CD4-positive, alpha-beta T cell treated with Interleukin-6 for 4 hours (primary cell): ENCODE measurements at regions not wholly inside any gene's neighbourhood (a gene's known extent, or its start where the extent isn't known, plus 50 kb on each side); places are given as distances from the start of the nearest gene placed in this dataset.

Experiments
- DNase-seq: peaks from one replicate; pipeline ENCODE4 v3.0.0-alpha.2; 2020; ENCODE audit warnings: mixed read lengths

DNA sequence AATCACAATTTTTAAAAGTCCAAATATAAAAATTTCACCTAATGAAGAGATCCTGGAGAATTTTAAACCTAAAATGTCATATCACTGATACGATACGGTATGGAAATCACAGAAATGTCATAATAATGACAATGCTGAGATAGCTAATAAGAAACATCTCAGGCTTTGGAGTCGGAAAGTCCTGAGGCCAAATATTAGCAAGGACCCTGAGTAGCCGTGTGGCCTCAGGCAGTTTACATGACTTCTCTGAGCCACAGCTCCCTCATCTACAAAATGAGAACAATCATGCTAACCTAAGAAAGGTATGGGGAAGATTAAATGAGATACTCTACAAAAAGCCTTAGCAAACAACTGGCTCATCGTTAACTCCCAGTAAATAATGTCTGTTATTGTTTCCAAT is 100.9 kb upstream of the NEBL start:
- no peak for DNase-seq

DNA sequence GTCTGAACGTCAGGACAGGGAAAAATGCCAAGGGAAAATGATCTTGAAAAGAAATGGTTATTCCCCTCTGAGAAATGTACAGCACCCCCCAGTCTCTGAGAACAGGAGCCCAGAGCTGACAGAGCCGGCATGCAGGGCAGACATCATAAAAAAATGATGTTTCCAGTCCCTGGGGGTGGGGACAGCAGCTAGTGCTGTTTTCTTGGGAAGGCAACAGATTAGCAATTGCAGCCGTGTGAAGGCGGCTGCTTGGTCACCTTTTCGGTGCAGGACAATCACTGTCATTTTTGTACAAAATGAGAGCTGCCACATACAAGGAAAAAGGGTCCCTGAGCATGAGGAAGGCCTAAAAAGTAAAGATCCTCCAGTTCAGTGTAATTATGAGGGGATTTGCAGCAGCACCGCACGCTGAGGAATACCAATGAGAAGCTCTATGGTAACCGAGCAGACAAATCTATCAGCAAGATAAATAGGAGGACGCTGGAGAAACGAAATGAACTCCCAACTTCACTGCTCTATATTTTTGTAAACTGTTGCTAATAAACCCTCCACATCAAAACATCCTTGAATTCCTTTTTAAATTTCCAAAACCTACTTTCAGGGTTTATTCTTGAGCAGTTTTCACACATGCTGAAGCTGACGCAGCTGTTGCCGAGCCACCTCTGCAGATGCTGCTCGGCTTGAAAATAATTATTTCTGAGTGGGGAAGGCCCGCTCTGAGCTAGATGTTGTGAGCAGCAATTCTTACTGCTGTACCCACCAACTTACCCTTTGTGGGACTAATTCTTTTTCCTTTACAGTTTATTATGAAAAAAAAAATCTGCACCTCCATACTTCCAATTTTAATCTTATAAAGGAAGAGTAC is 98.2 kb upstream of the NEBL start:
- DNase-seq: no peak

DNA sequence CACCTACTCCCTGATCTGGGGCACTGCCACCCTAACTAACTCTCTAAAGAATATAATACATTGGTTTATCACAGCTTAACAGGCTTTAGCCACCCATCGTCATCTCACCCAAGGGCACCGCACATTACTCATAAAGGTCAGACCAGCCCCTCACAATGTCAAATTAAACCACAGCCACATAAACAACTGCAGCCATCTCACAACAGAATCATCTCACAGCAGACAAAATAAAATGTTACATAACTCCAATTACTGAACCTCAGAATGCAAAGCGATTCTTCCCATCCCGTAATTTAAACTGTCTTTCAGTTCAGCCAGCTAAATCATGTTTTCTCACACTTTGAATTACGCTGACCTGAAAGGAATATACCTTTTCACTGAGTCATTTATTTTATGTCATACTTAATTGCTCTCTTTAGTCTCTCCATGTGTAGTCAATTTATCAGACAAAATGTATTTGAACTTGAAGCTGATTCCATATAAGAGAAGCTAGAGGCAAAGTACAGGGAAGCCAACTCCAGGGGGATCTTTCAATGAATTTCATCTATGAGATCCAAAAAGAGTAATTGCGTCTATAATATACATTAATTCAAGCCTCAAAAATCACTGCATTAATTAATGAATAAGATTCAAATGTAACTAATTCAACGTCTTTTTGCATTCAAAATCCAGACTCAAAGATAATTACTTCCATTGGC is 96.9 kb upstream of the NEBL start:
- DNase-seq: no peak

DNA sequence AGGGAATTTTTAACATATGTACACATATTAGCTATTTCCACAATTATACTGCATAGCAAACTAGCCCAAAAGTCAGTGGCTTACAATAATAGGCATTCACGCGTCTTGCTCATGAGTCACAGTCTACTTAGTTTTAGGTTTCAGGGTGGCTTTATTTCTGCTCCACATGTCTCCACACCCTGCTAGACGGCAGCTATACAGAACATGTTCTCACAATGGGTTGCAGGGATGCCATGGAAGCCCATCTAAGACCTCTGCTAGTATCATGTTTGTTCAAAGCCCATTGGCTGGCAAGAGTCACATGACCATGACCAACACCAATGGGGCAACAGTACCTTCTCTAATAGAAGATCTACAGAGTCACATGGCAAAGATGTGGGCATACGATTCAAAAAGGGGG is 96.3 kb upstream of the NEBL start:
- DNase-seq: no peak

DNA sequence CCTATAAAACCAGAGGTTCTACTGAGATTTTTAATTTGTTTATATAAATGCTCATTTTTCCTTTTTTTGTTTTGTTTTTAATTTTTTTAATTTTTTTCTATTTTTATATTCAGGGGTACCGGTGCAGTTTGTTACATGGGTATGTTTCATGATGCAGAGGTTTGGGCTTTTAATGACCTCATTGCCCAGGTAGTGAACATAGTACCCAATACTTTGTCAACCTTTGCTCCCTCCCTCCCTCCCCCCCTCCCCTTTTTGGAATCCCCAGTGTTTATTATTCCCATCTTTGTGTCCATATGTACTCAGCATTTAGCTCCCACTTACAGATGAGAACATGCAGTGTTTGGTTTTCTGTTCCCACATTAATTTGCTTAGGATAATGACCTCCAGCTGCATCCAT is 94.4 kb upstream of the NEBL start:
- DNase-seq: no peak

DNA sequence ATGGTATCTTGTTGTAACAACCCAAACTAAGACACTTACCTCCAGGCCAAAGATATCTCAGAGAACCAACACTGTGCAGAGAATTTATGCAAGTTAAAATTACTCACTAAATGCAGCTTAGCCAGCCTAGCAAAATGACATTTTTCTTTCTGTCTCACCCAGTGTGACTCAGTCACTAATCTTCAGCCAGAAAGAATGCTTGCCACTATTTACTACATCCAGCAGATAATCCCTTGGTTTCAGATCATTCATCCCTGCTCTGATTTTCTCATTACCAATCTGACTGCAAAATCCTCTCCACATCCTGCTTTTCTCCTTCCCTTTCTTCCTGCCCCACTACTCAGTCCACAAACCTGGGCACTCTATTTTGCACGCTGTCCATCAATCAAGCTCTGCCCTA is 93.5 kb upstream of the NEBL start:
- DNase-seq: no peak

DNA sequence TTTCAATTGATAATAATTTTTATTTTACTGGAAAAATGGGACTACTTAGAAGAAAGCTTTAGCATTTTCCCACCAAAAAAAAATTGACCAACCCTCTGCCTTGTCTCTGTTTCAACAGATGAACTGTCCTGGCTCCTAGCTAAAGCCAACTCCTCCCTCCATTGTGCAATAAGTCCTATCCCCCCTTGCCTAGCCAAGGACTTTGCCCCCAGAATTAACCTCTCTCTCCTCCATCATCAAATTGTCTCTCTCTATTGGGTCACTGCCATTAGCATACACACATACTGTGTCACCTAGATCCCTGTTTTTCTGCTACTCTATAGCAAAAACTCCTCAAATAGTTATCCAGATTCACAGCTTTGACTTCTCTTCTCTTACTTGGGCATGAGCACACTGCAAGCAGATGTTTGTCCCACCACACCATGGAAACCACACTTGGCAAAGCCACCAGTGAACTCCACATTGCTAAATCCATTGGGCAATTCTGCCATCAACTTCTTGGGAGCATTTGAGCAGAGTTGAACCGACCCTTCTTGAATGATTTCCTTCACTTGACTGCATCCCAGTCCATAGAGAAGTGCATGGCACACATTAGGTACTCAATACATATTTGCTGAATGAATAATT is 91.4 kb upstream of the NEBL start:
- DNase-seq: no peak

DNA sequence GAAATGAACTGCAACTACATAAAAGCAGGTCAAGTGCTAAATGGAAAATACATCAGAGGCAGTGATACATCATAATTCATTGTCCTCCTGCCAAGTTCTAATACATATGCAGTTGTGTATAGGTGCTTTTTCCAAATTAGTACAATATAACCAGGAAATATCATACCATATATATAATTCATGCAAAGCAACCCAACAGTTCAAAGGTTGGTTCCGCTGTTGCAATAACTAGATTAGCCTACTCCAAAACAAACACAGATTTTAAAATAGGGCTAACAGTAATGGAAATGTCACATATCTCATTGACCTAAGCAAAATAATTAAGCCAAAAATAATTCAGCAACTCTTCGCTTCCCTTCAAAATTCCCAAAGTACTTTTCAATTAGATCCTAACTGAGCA is 88.9 kb upstream of the NEBL start:
- no peak for DNase-seq

DNA sequence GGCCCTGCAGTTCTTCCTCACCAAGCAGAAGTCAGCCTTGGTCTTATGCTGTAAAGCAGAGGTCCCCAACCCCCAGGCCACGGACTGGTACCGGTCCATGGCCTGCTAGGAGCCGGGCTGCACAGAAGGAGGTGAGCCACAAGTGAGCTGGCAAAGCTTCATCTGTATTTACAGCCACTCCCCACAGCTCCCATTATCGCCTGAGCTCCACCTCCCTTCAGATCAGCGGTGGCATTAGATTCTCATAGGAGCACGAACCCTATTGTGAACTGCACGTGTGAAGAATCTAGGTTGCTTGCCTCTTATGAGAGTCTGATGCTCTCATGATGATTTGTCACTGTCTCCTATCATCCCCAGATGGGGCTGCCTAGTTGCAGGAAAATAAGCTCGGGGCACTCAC is 87.6 kb upstream of the NEBL start:
- DNase-seq: no peak

DNA sequence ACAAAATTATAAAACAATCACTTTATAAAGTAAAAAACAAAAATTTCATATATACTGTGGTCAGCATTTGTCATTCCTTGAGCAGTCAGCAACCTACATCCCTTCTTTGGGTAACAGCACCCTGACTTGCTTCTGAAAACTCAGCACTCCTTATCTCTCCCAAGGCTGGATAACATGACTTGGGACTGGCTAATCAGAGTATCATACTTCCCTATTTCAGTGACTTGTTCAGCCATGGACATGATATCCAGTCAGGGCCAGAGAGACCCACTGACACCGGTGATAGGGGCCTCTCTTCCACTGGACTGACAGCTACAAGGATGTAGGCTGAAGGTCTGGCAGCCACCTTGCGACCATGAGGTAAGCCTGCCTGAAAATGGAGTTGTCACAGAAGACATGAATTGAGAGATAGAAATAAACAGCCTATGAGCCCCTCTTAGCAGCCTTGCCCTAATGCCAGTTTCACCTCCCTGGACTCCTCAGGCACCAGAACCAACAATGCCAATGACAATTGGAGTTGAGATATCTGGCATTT is 84.4 kb upstream of the NEBL start:
- no peak for DNase-seq

DNA sequence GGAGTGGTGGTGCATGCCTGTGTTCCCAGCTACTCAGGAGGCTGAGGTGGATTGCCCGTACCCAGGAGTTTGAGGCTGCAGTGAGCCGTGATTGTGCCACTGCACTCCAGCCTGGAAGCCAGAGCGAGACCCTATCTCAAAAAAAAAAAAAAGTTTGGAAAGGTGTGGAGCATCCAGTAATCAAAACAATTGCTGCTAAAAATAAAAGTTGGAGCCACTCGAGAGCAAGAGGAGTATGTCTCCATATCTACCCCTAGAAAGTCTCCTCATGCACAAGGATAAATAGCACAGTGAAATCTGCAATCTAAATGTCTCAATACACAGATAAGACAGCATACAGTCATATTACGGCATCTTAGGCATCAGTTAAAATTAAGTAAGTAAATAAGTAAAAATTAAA is 81.5 kb upstream of the NEBL start:
- no peak for DNase-seq

DNA sequence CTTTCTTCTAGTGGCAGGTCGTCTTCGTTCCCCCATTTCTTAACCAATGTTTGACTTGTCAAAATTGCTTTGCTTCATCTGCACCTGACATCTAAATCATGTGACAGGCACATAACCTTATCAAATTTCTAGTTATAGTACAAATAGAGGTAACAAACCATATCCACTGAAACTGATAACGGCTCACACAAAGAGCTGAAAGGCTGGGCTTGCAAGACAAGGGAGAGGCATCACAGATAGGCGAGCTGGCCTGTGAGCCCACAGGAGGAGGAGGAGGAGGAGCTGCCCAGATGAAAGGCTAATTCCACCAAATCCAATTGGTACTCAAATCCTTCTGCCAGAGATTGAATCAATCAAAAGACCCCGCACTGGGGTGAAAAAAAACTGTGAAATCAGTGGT is 80.2 kb upstream of the NEBL start:
- DNase-seq: no peak

DNA sequence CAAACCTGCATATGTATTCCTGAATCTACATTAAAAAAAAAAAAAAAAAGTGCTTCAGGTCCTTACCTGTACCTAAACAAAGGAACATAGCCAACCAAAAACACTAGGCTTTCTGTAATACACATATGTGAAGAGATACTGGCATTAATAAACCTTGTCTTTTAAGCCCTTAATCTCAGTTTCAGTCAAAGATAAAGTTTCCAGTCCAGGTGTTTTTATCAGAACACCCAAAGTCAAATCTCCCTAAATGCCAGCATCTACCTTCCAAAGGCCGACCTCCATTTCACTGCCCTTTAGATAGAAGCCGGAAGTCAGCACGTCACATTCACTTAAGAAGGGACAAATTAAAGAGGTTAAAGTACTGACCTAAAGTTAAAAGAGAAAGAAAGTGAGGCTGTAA is 79.8 kb upstream of the NEBL start:
- DNase-seq: no peak

DNA sequence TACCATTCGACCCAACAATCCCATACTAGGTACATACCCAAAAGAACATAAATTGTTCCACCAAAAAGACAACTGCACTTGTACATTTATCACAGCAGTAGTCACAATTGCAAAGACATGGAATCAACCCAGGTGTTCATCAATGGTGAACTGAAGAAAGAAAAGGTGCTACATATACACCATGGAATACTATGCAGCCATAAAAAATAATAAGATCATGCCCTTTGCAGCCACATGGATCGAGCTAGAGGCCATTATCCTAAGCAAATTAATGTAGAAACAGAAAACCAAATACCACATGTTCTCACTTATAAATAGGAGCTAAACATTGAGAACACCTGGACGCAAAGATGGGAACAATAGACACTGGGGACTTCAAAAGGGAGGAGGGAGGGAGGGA is 79.3 kb upstream of the NEBL start:
- no peak for DNase-seq

DNA sequence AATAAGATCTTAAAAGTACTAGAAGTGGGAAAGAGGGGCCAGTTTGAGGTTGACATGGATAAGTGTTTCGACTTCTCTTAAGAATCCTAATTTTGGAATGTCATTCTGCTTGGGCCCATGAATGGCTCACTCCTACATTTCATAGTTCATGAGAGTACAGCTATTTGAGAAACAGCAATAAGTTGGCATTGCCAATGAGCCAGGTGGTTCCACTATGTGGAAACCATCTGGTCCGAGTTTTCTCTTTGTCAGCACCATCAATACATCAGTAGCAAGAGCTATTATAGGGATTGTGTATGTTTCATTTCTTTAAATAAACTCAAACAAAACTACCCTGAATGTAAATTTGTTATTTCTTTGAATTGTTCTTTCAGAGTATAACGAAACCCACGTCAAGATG is 78.1 kb upstream of the NEBL start:
- no peak for DNase-seq

DNA sequence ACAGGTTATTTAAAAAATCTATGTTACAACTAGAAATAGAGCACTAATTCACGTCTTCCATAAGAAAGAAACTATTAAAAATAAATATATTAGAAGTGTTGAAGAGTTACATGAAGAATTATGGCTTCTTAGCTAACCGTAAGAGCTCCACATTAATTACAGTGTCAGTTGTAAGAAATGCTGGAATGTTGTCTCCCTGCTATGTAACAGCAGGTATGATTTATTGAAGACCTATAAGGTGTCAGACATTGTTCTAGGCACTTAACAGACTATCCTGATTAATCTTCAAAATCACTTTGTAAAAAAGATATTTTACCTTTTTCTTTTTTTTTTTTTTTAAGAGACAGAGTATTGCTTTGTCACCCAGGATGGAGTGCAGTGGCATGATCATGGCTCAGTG is 75.8 kb upstream of the NEBL start:
- DNase-seq: no peak

DNA sequence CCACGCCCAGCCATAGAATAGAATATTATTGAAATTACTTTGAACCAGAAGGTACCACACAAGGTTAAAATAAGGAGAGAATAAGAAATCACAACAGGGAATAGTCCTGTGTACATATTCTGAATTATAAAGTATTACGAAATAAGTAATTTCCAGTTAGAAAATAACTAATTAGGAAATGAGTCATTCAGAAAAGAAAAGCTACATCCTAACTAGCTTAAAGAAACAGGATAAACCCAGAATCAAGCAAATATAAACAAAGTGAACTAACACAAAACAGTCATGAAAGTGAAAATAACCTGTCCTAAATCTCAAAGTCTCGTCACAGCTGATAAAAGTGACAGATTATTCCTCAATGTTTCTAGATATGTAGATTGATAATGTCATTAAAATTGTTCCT is 74.8 kb upstream of the NEBL start:
- DNase-seq: no peak

DNA sequence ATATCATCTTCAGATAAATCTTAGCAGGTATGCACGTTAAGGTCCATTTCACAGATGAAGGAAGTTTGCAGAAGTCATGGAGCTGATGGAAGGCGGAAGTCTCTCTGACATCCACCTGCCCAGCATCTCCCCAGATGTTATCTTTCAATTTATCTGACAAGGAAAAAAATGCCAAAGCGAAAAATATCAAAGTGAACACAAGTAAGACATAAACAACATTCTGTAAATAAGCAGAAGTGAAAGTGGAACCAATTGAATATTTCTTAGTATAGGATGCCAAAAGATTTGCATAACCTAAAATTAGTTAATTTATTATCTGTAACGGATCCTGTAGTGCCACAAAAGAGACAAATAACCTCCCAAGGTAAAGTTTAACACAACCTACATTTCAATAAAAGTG is 73.6 kb upstream of the NEBL start:
- no peak for DNase-seq

DNA sequence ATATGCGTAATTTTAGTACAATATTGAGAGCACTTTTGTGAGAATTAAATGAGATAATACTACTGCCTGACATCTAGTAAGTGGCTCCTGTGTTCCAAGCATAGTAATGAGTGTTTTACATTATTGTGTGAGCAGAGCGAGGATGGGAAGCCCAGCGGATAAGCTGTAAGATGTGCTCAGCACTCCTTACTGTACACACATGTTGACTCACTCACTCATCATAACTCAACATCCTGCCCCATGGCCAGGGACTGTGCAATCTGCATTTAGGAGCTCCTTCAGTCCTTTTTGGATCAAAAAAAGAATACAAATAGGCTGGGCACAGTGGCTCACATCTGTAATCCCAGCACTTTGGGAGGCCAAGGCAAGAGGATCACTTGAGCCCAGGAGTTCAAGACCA is 72.9 kb upstream of the NEBL start:
- DNase-seq: no peak

DNA sequence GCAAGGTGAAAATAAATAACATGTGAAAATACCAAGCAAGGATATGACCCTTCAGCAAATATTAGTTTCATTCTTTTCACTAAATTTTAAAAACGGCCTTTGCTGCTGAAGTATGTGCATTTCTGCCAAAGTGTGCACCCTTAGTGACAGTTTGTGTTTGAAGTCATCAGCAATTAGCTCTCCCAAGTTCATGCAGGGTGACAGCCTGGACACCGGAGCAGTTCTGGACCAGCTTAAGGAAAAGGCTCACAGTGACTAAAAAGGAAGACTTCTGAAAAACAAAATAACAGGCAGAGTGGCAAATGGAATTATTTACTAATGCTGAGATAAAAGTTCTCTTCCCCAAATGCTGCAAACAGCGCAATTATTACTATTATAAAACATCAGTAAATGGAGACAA is 69.3 kb upstream of the NEBL start:
- DNase-seq: no peak

DNA sequence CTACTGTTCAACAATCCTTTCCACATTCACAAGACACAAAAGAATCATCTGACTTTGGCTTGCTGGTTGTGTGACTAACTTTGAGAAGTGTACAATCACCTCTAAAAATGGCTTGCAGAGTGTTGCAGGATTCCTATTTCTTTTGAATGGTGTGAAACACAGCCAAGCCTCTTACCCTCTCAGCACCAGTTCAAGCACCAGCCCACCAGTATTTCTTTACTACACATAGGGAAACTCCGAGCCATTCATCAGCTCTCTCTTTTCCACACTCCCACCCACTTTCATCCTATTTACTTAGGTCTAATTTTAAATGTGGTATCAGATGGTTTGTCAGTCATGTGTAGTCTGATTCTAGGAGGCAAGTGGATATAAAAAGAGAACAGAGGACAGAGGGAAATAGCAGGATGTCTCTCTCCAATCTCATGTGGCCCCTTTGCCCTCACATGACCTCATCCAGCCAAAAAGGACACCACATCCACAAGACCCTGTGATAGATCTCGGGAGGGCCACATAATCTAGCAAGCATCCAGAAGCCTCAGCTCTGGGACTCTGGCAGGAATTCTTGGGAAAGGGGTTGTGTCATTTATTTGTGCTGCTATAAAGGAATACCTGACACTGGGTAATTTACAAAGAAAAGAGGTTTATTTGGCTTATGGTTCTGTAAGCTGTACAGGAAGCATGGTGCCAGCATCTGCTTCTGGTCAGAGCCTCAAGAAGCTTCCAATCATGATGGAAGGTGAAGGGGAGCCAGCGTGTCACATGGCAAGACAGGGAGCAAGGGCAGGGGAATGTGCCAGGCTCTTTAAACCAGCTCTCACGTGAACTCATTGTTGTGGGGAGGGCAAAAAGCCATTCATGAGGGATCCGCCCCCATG is 66.8 kb upstream of the NEBL start:
- DNase-seq: no peak

DNA sequence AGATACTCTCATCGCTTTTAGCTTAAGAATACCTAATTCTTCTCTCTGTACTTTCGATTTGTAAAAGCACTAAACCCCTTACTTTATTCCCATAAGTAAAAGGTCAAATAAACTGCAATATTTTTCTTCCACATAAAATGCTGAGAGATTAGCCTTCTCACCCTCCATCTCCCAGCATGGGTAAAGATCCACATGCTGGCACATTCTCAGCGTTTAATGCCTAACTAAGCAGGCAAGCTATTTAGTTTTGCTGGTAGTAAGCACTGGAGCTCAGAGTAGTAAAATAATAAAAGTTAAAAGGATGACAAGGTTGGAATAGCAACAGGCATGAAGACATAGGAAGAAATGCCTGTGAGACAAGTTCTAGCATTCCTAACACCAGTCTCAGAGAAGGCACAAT is 65.9 kb upstream of the NEBL start:
- no peak for DNase-seq

DNA sequence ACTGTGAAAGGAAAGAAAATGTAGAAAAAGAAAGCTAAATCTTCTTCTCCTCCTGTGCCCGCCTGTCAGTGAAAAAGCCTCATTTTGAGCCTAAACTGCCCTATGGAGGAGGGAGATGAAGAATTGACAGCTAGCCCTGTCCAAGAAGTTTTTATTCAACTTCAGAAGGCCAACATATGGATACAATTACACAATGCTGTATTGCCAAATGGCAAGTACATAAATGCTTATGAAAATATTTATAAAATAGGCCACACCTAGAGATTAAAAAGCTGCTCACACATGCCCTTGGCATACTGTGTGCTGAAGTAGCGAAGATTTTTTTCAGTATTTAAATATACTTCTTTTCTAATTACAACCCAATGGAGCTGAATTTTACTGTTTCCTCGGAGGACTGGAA is 65.1 kb upstream of the NEBL start:
- no peak for DNase-seq
